ENCODE measurements at regions not wholly inside any gene's neighbourhood (a gene's known extent, or its start where the extent isn't known, plus 50 kb on each side); places are given as distances from the start of the nearest gene placed in this dataset.

GRCh38 chr5:26563979-26564378 is 474.4 kb downstream of the CDH9 start:
- in situ Hi-C loops (cut with MboI; ENCODE audit: low sequenced_read_pairs in 4 of 4), result no loop called here
- DNase-seq (no peak), ATAC-seq (no peak)
- TF ChIP-seq POLR2A (IDR thresholded peaks at IDR 0.05) (no peak), CTCF (IDR thresholded peaks at IDR 0.05 in 4 of 5, conservative IDR thresholded peaks at IDR 0.05 in 1 of 5) (no peak)
- no peaks in the 10 kb centered on the region for H3K4me1 ChIP-seq
- H3K4me3 ChIP-seq, result no peak overlapping the region
- H3K27me3 ChIP-seq, result no peaks in the 10 kb centered on the region
- H3K27ac ChIP-seq, result no peak overlapping the region
- intact Hi-C loops (cut with DNase I; ENCODE audit: low total_unique reads), result no loop called here
- no peaks in the 10 kb centered on the region for H3K36me3 ChIP-seq
- H3K9me3 ChIP-seq, result no peaks in the 10 kb centered on the region

GRCh38 chr5:26553079-26553478 is 485.3 kb downstream of the CDH9 start:
- in situ Hi-C loops (cut with MboI; ENCODE audit: low sequenced_read_pairs in 4 of 4) (no loop called here), intact Hi-C loops (cut with DNase I; ENCODE audit: low total_unique reads) (no loop called here)
- no peak overlapping the region for H3K4me3 ChIP-seq
- H3K9me3 ChIP-seq, result no peaks in the 10 kb centered on the region
- H3K4me1 ChIP-seq, result no peaks in the 10 kb centered on the region
- no peaks in the 10 kb centered on the region for H3K27me3 ChIP-seq
- no peak for DNase-seq
- no peaks in the 10 kb centered on the region for H3K36me3 ChIP-seq
- no peak for ATAC-seq
- TF ChIP-seq POLR2A (IDR thresholded peaks at IDR 0.05) (no peak), CTCF (IDR thresholded peaks at IDR 0.05 in 4 of 5, conservative IDR thresholded peaks at IDR 0.05 in 1 of 5) (no peak)
- no peak overlapping the region for H3K27ac ChIP-seq

GRCh38 chr5:26543987-26544386 is 494.4 kb downstream of the CDH9 start:
- TF ChIP-seq CTCF (IDR thresholded peaks at IDR 0.05 in 4 of 5, conservative IDR thresholded peaks at IDR 0.05 in 1 of 5) (no peak), POLR2A (IDR thresholded peaks at IDR 0.05) (no peak)
- no peaks in the 10 kb centered on the region for H3K9me3 ChIP-seq
- H3K4me1 ChIP-seq, result no peaks in the 10 kb centered on the region
- H3K36me3 ChIP-seq, result no peaks in the 10 kb centered on the region
- no peak overlapping the region for H3K4me3 ChIP-seq
- ATAC-seq, result no peak
- no peak for DNase-seq
- no peak overlapping the region for H3K27ac ChIP-seq
- intact Hi-C loops (cut with DNase I; ENCODE audit: low total_unique reads) (no loop called here), in situ Hi-C loops (cut with MboI; ENCODE audit: low sequenced_read_pairs in 4 of 4) (no loop called here)
- H3K27me3 ChIP-seq, result no peaks in the 10 kb centered on the region

GRCh38 chr5:26538226-26538625 is 500.2 kb downstream of the CDH9 start:
- H3K4me1 ChIP-seq, result no peaks in the 10 kb centered on the region
- in situ Hi-C loops (cut with MboI; ENCODE audit: low sequenced_read_pairs in 4 of 4) (no loop called here), intact Hi-C loops (cut with DNase I; ENCODE audit: low total_unique reads) (no loop called here)
- H3K36me3 ChIP-seq, result no peaks in the 10 kb centered on the region
- peaks cover 0 to 7% (median 0%) of the 10 kb centered on the region in 3 donors for H3K9me3 ChIP-seq
- TF ChIP-seq POLR2A (IDR thresholded peaks at IDR 0.05) (no peak), CTCF (IDR thresholded peaks at IDR 0.05 in 4 of 5, conservative IDR thresholded peaks at IDR 0.05 in 1 of 5) (no peak)
- DNase-seq (no peak), ATAC-seq (no peak)
- no peak overlapping the region for H3K27ac ChIP-seq
- H3K4me3 ChIP-seq, result no peak overlapping the region
- H3K27me3 ChIP-seq, result no peaks in the 10 kb centered on the region

- intact Hi-C loops (cut with DNase I; ENCODE audit: low total_unique reads) (no loop called here), in situ Hi-C loops (cut with MboI; ENCODE audit: low sequenced_read_pairs in 4 of 4) (no loop called here)
- H3K36me3 ChIP-seq, result no peaks in the 10 kb centered on the region
- H3K27ac ChIP-seq, result no peak overlapping the region
- TF ChIP-seq POLR2A (IDR thresholded peaks at IDR 0.05) (no peak), CTCF (IDR thresholded peaks at IDR 0.05 in 4 of 5, conservative IDR thresholded peaks at IDR 0.05 in 1 of 5) (no peak)
- peaks cover 0 to 7% (median 0%) of the 10 kb centered on the region in 3 donors for H3K9me3 ChIP-seq
- H3K4me1 ChIP-seq, result no peaks in the 10 kb centered on the region
- no peak for DNase-seq
- no peak overlapping the region for H3K4me3 ChIP-seq
- no peak for ATAC-seq
- H3K27me3 ChIP-seq, result no peaks in the 10 kb centered on the region
Observed at GRCh38 chr5:26535215-26535614, 503.2 kb downstream of the CDH9 start.

Measured in gastrocnemius medialis (tissue), 4 donors.